H1 (cell line): ENCODE measurements at regions not wholly inside any gene's neighbourhood (a gene's known extent, or its start where the extent isn't known, plus 50 kb on each side); places are given as distances from the start of the nearest gene placed in this dataset.

ENCODE experiments used
- ATF2 ChIP-seq: IDR thresholded peaks from 2 replicates; pipeline ENCODE4 v1.6.1; 2012; ENCODE audit warnings: low read length, inconsistent platforms
- CBX8 ChIP-seq: fragments of 300-800, 300-1000 bp; sonication (generic); IDR thresholded peaks from 2 replicates; pipeline ENCODE4 v1.7.1; 2016; ENCODE audit warnings: low read depth, low read length, borderline replicate concordance
- CTCF ChIP-seq, 3 experiments: IDR thresholded peaks; 1 replicate in 2 of 3; 2 replicates in 1 of 3; pipeline versions ENCODE4 v1.5.1 to v1.6.1; 2011; ENCODE audit warnings: low read length in 3 of 3, mild to moderate bottlenecking in 3 of 3, inconsistent platforms in 2 of 3, low read depth in 1 of 3, moderate library complexity in 1 of 3; ENCODE audit not compliant: insufficient read depth in 1 of 3; ENCODE audit errors: control extremely low read depth in 1 of 3
- HDAC6 ChIP-seq: IDR thresholded peaks from one replicate; pipeline ENCODE4 v1.7.1; 2012; ENCODE audit warnings: low read depth, mild to moderate bottlenecking, inconsistent platforms, low read length, moderate library complexity
- MAX ChIP-seq: IDR thresholded peaks from 2 replicates; pipeline ENCODE4 v1.6.1; 2012; ENCODE audit warnings: inconsistent platforms
- SIN3A ChIP-seq, 2 experiments: IDR thresholded peaks in 1 of 2; conservative IDR thresholded peaks in 1 of 2; 2 replicates each; pipeline ENCODE4 v1.6.1; 2011 to 2012; ENCODE audit warnings: low read length in 2 of 2, improper control_type of control experiment in 1 of 2, low read depth in 1 of 2, mild to moderate bottlenecking in 1 of 2
- SIRT6 ChIP-seq: IDR thresholded peaks from one replicate; pipeline ENCODE4 v1.7.1; 2012; ENCODE audit warnings: low read length, inconsistent platforms
- SUZ12 ChIP-seq: fragments of 200-600 bp; sonication (generic); IDR thresholded peaks from 2 replicates; pipeline ENCODE4 v1.6.1; 2012; ENCODE audit warnings: mild to moderate bottlenecking, inconsistent platforms, low read length, moderate library complexity, mixed read lengths
- TAF1 ChIP-seq: IDR thresholded peaks from 2 replicates; pipeline ENCODE4 v1.6.1; 2011; ENCODE audit warnings: mild to moderate bottlenecking, low read depth, low read length

GRCh38 chr5:104731331-104731730, 1168.7 kb upstream of the NUDT12 start:
- TF ChIP-seq ATF2 (no peak), CTCF (IDR thresholded peaks at IDR 0.05; ENCODE audit: control extremely low read depth in 1 of 3, insufficient read depth in 1 of 3, low read depth in 1 of 3, low read length in 3 of 3) (no peak), HDAC6 (no peak), MAX (no peak), TAF1 (no peak), SUZ12 (no peak), SIN3A (conservative IDR thresholded peaks at IDR 0.05 in 1 of 2, IDR thresholded peaks at IDR 0.05 in 1 of 2; ENCODE audit: low read depth in 1 of 2, low read length in 2 of 2) (no peak), SIRT6 (no peak), CBX8 (no peak)
